H9 (cell line): ENCODE measurements at regions not wholly inside any gene's neighbourhood (a gene's known extent, or its start where the extent isn't known, plus 50 kb on each side); places are given as distances from the start of the nearest gene placed in this dataset.

ENCODE experiments used
- DNase-seq: peaks from one replicate; pipeline ENCODE4 v3.0.0-alpha.2; 2017
- H2AFZ ChIP-seq: one replicate; pipeline ENCODE4 v1.6.1; 2013; ENCODE audit warnings: mild to moderate bottlenecking, low read length, control low read depth, moderate library complexity
- H2AK5ac ChIP-seq: 2 replicates; pipeline ENCODE4 v1.6.1; 2013; ENCODE audit warnings: low read length, control low read depth, mixed read lengths; ENCODE audit not compliant: insufficient read length
- H2BK120ac ChIP-seq: one replicate; pipeline ENCODE4 v1.6.1; 2013; ENCODE audit warnings: low read depth, mild to moderate bottlenecking, low read length, control low read depth, inconsistent platforms; ENCODE audit not compliant: poor library complexity, severe bottlenecking
- H2BK12ac ChIP-seq: 2 replicates; pipeline ENCODE4 v1.6.1; 2013; ENCODE audit warnings: low read length, control low read depth, mixed read lengths, low read depth; ENCODE audit not compliant: insufficient read length
- H2BK15ac ChIP-seq: 2 replicates; pipeline ENCODE4 v1.6.1; 2013; ENCODE audit warnings: low read depth, low read length, control low read depth
- H2BK20ac ChIP-seq: one replicate; pipeline ENCODE4 v1.6.1; 2013; ENCODE audit warnings: low read depth, mild to moderate bottlenecking, low read length, control low read depth, inconsistent platforms; ENCODE audit not compliant: poor library complexity, severe bottlenecking
- H2BK5ac ChIP-seq: 2 replicates; pipeline ENCODE4 v1.6.1; 2013; ENCODE audit warnings: low read length, control low read depth, mixed read lengths; ENCODE audit not compliant: insufficient read length
- H3K14ac ChIP-seq: 2 replicates; pipeline ENCODE4 v1.6.1; 2013; ENCODE audit warnings: low read length, control low read depth; ENCODE audit not compliant: insufficient read depth
- H3K18ac ChIP-seq: 2 replicates; pipeline ENCODE4 v1.6.1; 2013; ENCODE audit warnings: low read depth, mild to moderate bottlenecking, mixed read lengths, low read length, control low read depth; ENCODE audit not compliant: insufficient read length
- H3K23ac ChIP-seq: 2 replicates; pipeline ENCODE4 v1.6.1; 2013; ENCODE audit warnings: low read length, control low read depth, mixed read lengths, low read depth; ENCODE audit not compliant: insufficient read length
- H3K23me2 ChIP-seq: 2 replicates; pipeline ENCODE4 v1.6.1; 2013; ENCODE audit warnings: low read depth, mild to moderate bottlenecking, mixed read lengths, low read length, control low read depth; ENCODE audit not compliant: insufficient read length, poor library complexity, severe bottlenecking
- H3K27ac ChIP-seq: 2 replicates; pipeline ENCODE4 v1.5.1; 2013; ENCODE audit warnings: low read length, control low read depth, mixed read lengths, low read depth; ENCODE audit not compliant: insufficient read length
- H3K27me3 ChIP-seq: 2 replicates; pipeline ENCODE4 v1.6.1; 2013; ENCODE audit warnings: low read length, control low read depth, inconsistent platforms; ENCODE audit not compliant: insufficient read depth
- H3K4ac ChIP-seq: 2 replicates; pipeline ENCODE4 v1.6.1; 2013; ENCODE audit warnings: low read depth, mild to moderate bottlenecking, control low read depth, inconsistent platforms, low read length, moderate library complexity
- H3K4me1 ChIP-seq: 2 replicates; pipeline ENCODE4 v1.6.1; 2013; ENCODE audit warnings: low read length, control low read depth, inconsistent platforms; ENCODE audit not compliant: insufficient read depth
- H3K4me2 ChIP-seq: 2 replicates; pipeline ENCODE4 v1.6.1; 2013; ENCODE audit warnings: low read length, control low read depth, mixed read lengths; ENCODE audit not compliant: insufficient read length, insufficient read depth
- H3K56ac ChIP-seq: 2 replicates; pipeline ENCODE4 v1.6.1; 2013; ENCODE audit warnings: low read depth, mild to moderate bottlenecking, mixed read lengths, low read length, control low read depth; ENCODE audit not compliant: insufficient read length
- H3K79me1 ChIP-seq: 2 replicates; pipeline ENCODE4 v1.6.1; 2013; ENCODE audit warnings: low read depth, mild to moderate bottlenecking, moderate library complexity, low read length, control low read depth, inconsistent platforms; ENCODE audit not compliant: insufficient read depth, poor library complexity, severe bottlenecking
- H3K79me2 ChIP-seq: 2 replicates; pipeline ENCODE4 v1.6.1; 2013; ENCODE audit warnings: low read length, control low read depth, inconsistent platforms; ENCODE audit not compliant: insufficient read depth
- H3K9ac ChIP-seq: 2 replicates; pipeline ENCODE4 v1.6.1; 2013; ENCODE audit warnings: low read length, control low read depth, mixed read lengths; ENCODE audit not compliant: insufficient read length; ENCODE audit errors: extremely low read depth
- H3K9me3 ChIP-seq: one replicate; pipeline ENCODE4 v1.6.1; 2013; ENCODE audit warnings: low read depth, low read length, inconsistent platforms; ENCODE audit not compliant: control insufficient read depth
- H3T11ph ChIP-seq: one replicate; pipeline ENCODE4 v1.6.1; 2013; ENCODE audit warnings: mild to moderate bottlenecking, low read length, control low read depth, inconsistent platforms
- H4K20me1 ChIP-seq: one replicate; pipeline ENCODE4 v1.6.1; 2013; ENCODE audit not compliant: control insufficient read depth, insufficient read length, insufficient read depth
- H4K5ac ChIP-seq: 2 replicates; pipeline ENCODE4 v1.6.1; 2013; ENCODE audit warnings: low read depth, mild to moderate bottlenecking, mixed read lengths, low read length, control low read depth; ENCODE audit not compliant: insufficient read length
- H4K8ac ChIP-seq: replicated peaks from 2 replicates; pipeline ENCODE4 v1.6.1; 2013; ENCODE audit warnings: low read length, control low read depth, mixed read lengths, low read depth; ENCODE audit not compliant: insufficient read length
- H4K91ac ChIP-seq: 2 replicates; pipeline ENCODE4 v1.6.1; 2013; ENCODE audit warnings: low read depth, mild to moderate bottlenecking, moderate library complexity, mixed read lengths, low read length, control low read depth; ENCODE audit not compliant: insufficient read length
- H3K27ac Mint-ChIP-seq, 3 experiments: 2 replicates in 2 of 3; 3 replicates in 1 of 3; pipeline ENCODE4 v1.8.0; 2020 to 2021; ENCODE audit warnings: mixed read lengths in 3 of 3, mild to moderate bottlenecking in 1 of 3, moderate library complexity in 1 of 3
- H3K27me3 Mint-ChIP-seq: 2 replicates; pipeline ENCODE4 v1.8.0; 2021; ENCODE audit warnings: low read depth, mild to moderate bottlenecking, moderate library complexity, mixed read lengths
- H3K36me3 Mint-ChIP-seq, 3 experiments: 2 replicates in 2 of 3; 3 replicates in 1 of 3; pipeline ENCODE4 v1.8.0; 2020 to 2021; ENCODE audit warnings: low read depth in 3 of 3, mixed read lengths in 3 of 3; ENCODE audit not compliant: insufficient read depth in 1 of 3
- H3K4me1 Mint-ChIP-seq, 2 experiments: 2 replicates each; pipeline ENCODE4 v1.8.0; 2020; ENCODE audit warnings: mixed read lengths in 2 of 2
- H3K4me3 Mint-ChIP-seq, 2 experiments: 2 replicates in 1 of 2; 3 replicates in 1 of 2; pipeline ENCODE4 v1.8.0; 2020 to 2021; ENCODE audit warnings: mild to moderate bottlenecking in 2 of 2, mixed read lengths in 2 of 2, moderate library complexity in 1 of 2
- H3K9me3 Mint-ChIP-seq, 2 experiments: 2 replicates in 1 of 2; 3 replicates in 1 of 2; pipeline ENCODE4 v1.8.0; 2020; ENCODE audit warnings: mild to moderate bottlenecking in 2 of 2, mixed read lengths in 2 of 2, moderate library complexity in 1 of 2
- WGBS: extraction: QIAGEN DNeasy Blood & Tissue Kit; methylation state at CpG from one replicate; pipeline ENCODE4 v1.1.7; 2013; ENCODE audit warnings: missing lambda C conversion rate, low lambda C conversion rate, mixed read lengths; ENCODE audit not compliant: insufficient read length; ENCODE audit errors: extremely low coverage; 5-methylcytosine and 5-hydroxymethylcytosine counted together
- TF ChIP-seq, protein P1 (sequence below): fragments of 200-600 bp; sonication (generic); conservative IDR thresholded peaks from 3 replicates; pipeline ENCODE4 v1.8.0; 2021; ENCODE audit warnings: antibody characterized with exemption, mild to moderate bottlenecking

DNA sequence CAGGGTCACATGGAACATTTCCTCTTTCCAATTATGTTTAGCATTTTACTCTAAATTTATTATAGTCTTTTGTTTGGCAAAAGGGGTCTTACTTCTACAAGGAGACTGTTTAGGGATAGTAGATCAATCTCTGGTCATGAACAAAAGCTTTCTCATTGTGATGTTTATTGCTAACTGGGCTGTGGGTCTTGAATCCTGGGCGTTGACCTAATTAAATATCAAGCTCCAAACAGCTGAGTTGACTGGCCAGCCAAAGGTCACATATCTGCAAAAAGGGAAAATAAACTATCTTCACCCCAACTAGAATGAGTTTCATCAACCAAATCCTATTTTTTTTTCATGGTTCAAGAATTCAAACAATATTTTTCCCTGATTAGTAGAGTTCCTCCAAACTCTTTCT is 245.4 kb upstream of the TUT7 start:
- H3K18ac ChIP-seq = no peak overlapping the region
- H3K4me3 Mint-ChIP-seq = no peak overlapping the region
- no peak overlapping the region for H3K27ac ChIP-seq

More for the DNA sequence above, 245.4 kb upstream of the TUT7 start:
- Histone ChIP-seq H2BK15ac (no peak overlapping the region), H2AFZ (no peak overlapping the region), H3T11ph (no peak overlapping the region), H3K4me2 (no peak overlapping the region), H2BK12ac (no peak overlapping the region), H2BK5ac (no peak overlapping the region), H3K79me2 (no peaks in the 10 kb centered on the region), H2BK120ac (no peak overlapping the region), H3K56ac (no peak overlapping the region), H3K4ac (no peak overlapping the region), H3K23ac (no peak overlapping the region), H4K5ac (no peak overlapping the region), H2BK20ac (no peak overlapping the region), H4K91ac (no peak overlapping the region), H3K79me1 (no peaks in the 10 kb centered on the region), H2AK5ac (no peak overlapping the region), H3K27me3 (no peaks in the 10 kb centered on the region), H4K20me1 (no peaks in the 10 kb centered on the region), H4K8ac (no peak overlapping the region), H3K9me3 (no peaks in the 10 kb centered on the region), H3K9ac (no peak overlapping the region), H3K14ac (no peak overlapping the region), H3K23me2 (no peaks in the 10 kb centered on the region), H3K4me1 (peaks cover 3% of the 10 kb centered on the region; the same call in 1 of the 2 replicates)
- no peak for DNase-seq
- TF ChIP-seq, protein P1, sequence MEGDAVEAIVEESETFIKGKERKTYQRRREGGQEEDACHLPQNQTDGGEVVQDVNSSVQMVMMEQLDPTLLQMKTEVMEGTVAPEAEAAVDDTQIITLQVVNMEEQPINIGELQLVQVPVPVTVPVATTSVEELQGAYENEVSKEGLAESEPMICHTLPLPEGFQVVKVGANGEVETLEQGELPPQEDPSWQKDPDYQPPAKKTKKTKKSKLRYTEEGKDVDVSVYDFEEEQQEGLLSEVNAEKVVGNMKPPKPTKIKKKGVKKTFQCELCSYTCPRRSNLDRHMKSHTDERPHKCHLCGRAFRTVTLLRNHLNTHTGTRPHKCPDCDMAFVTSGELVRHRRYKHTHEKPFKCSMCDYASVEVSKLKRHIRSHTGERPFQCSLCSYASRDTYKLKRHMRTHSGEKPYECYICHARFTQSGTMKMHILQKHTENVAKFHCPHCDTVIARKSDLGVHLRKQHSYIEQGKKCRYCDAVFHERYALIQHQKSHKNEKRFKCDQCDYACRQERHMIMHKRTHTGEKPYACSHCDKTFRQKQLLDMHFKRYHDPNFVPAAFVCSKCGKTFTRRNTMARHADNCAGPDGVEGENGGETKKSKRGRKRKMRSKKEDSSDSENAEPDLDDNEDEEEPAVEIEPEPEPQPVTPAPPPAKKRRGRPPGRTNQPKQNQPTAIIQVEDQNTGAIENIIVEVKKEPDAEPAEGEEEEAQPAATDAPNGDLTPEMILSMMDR = no peak
- Mint-ChIP-seq H3K9me3 (peaks cover 0 to 8% of the 10 kb centered on the region in 2 experiments; a peak in 1 of 5 replicates), H3K27ac (no peak overlapping the region), H3K4me1 (peaks cover 32 to 53% of the 10 kb centered on the region in 2 experiments), H3K27me3 (peaks cover 12% of the 10 kb centered on the region), H3K36me3 (peaks cover 0 to 10% (median 3%) of the 10 kb centered on the region in 3 experiments; a peak in 3 of 7 replicates)
- WGBS = no CpG with 5 or more reads among the region's 1 CpG
